ENCODE measurements at regions not wholly inside any gene's neighbourhood (a gene's known extent, or its start where the extent isn't known, plus 50 kb on each side); places are given as distances from the start of the nearest gene placed in this dataset.
A peak's percentile ranks its signal among the peaks of the same experiment; 100 is the strongest.
"Not testable (repeated sequence)": the region's sequence is repeated elsewhere in the genome, so short reads cannot be mapped to it uniquely, and the experiment has no call there.

GRCh38 chr11:110886288-110886970 is 174.2 kb upstream of the ARHGAP20 start:
- peak; percentile 32 for DNase-seq (ENCODE audit: low read depth)

- no peak for DNase-seq (ENCODE audit: low read depth)
Measured at GRCh38 chr11:110883256-110883655, 171.0 kb upstream of the ARHGAP20 start.

GRCh38 chr11:110878513-110878912 is 166.3 kb upstream of the ARHGAP20 start:
- peak; percentile 45 for DNase-seq (ENCODE audit: low read depth)

- peak; percentile 60 for DNase-seq (ENCODE audit: low read depth)
Measured at GRCh38 chr11:110874437-110875030, 162.3 kb upstream of the ARHGAP20 start.

GRCh38 chr11:110873975-110874374 is 161.7 kb upstream of the ARHGAP20 start:
- DNase-seq (ENCODE audit: low read depth): no peak

GRCh38 chr11:110870816-110871522 is 158.7 kb upstream of the ARHGAP20 start:
- DNase-seq (ENCODE audit: low read depth): no peak

- no peak for DNase-seq (ENCODE audit: low read depth)
Measured at GRCh38 chr11:110867951-110868350, 155.7 kb upstream of the ARHGAP20 start.

GRCh38 chr11:110866081-110866480 is 153.8 kb upstream of the ARHGAP20 start:
- peak; percentile 66 for DNase-seq (ENCODE audit: low read depth)

- DNase-seq (ENCODE audit: low read depth): no peak
Measured at GRCh38 chr11:110862407-110862806, 150.2 kb upstream of the ARHGAP20 start.

GRCh38 chr11:110860461-110860860 is 148.2 kb upstream of the ARHGAP20 start:
- no peak for DNase-seq (ENCODE audit: low read depth)

GRCh38 chr11:110859998-110860397 is 147.8 kb upstream of the ARHGAP20 start:
- no peak for DNase-seq (ENCODE audit: low read depth)

- no peak for DNase-seq (ENCODE audit: low read depth)
Measured at GRCh38 chr11:110859240-110859840, 147.1 kb upstream of the ARHGAP20 start.

GRCh38 chr11:110858547-110858921 is 146.3 kb upstream of the ARHGAP20 start:
- peak; percentile 39 for DNase-seq (ENCODE audit: low read depth)

GRCh38 chr11:110857892-110858546 is 145.8 kb upstream of the ARHGAP20 start:
- peak; percentile 33 for DNase-seq (ENCODE audit: low read depth)

GRCh38 chr11:110856996-110857812 is 145.0 kb upstream of the ARHGAP20 start:
- no peak for DNase-seq (ENCODE audit: low read depth)

GRCh38 chr11:110856340-110856739 is 144.1 kb upstream of the ARHGAP20 start:
- DNase-seq (ENCODE audit: low read depth): no peak

- no peak for DNase-seq (ENCODE audit: low read depth)
Measured at GRCh38 chr11:110855191-110855590, 143.0 kb upstream of the ARHGAP20 start.

GRCh38 chr11:110852921-110853490 is 140.8 kb upstream of the ARHGAP20 start:
- no peak for DNase-seq (ENCODE audit: low read depth)

- no peak for DNase-seq (ENCODE audit: low read depth)
Measured at GRCh38 chr11:110850846-110851245, 138.6 kb upstream of the ARHGAP20 start.

- DNase-seq (ENCODE audit: low read depth): not testable (repeated sequence)
Measured at GRCh38 chr11:110843053-110843452, 130.8 kb upstream of the ARHGAP20 start.

All from myocyte (in vitro differentiated cells).